ENCODE measurements at regions not wholly inside any gene's neighbourhood (a gene's known extent, or its start where the extent isn't known, plus 50 kb on each side); places are given as distances from the start of the nearest gene placed in this dataset.

- Histone ChIP-seq H2AFZ (ENCODE audit: low read length) (no peak overlapping the region), H3K27me3 (ENCODE audit: insufficient read depth, low read length) (no peaks in the 10 kb centered on the region), H3K9me3 (ENCODE audit: low read depth, low read length) (no peaks in the 10 kb centered on the region), H3K4me2 (ENCODE audit: insufficient read depth, low read length) (no peak overlapping the region), H3K4me3 (ENCODE audit: insufficient read depth, low read length) (no peak overlapping the region), H3K4me1 (ENCODE audit: insufficient read depth, low read length) (no peaks in the 10 kb centered on the region), H3K79me2 (ENCODE audit: insufficient read depth, low read length) (no peaks in the 10 kb centered on the region), H4K20me1 (ENCODE audit: insufficient read depth, low read length) (no peaks in the 10 kb centered on the region), H3K27ac (ENCODE audit: low read depth, low read length) (no peak overlapping the region), H3K36me3 (ENCODE audit: insufficient read depth, low read length) (no peaks in the 10 kb centered on the region)
- no peak for TF ChIP-seq CTCF (IDR thresholded peaks at IDR 0.05; ENCODE audit: extremely low read depth, low read depth, low read length)
- no peak for DNase-seq (ENCODE audit: insufficient read length, low spot score, missing footprints)
These were observed 746.7 kb upstream of the FAM174A start for GRCh38 chr5:99788482-99788881.

GRCh38 chr5:99775189-99775588 is 760.0 kb upstream of the FAM174A start:
- Histone ChIP-seq H3K27ac (ENCODE audit: low read depth, low read length) (no peak overlapping the region), H3K27me3 (ENCODE audit: insufficient read depth, low read length) (no peaks in the 10 kb centered on the region), H3K9me3 (ENCODE audit: low read depth, low read length) (no peaks in the 10 kb centered on the region), H2AFZ (ENCODE audit: low read length) (no peak overlapping the region), H4K20me1 (ENCODE audit: insufficient read depth, low read length) (no peaks in the 10 kb centered on the region), H3K4me3 (ENCODE audit: insufficient read depth, low read length) (no peak overlapping the region), H3K36me3 (ENCODE audit: insufficient read depth, low read length) (no peaks in the 10 kb centered on the region), H3K4me2 (ENCODE audit: insufficient read depth, low read length) (no peak overlapping the region), H3K4me1 (ENCODE audit: insufficient read depth, low read length) (no peaks in the 10 kb centered on the region), H3K79me2 (ENCODE audit: insufficient read depth, low read length) (no peaks in the 10 kb centered on the region)
- no peak for TF ChIP-seq CTCF (IDR thresholded peaks at IDR 0.05; ENCODE audit: extremely low read depth, low read depth, low read length)
- DNase-seq (ENCODE audit: insufficient read length, low spot score, missing footprints), result no peak

- Histone ChIP-seq H3K4me3 (ENCODE audit: insufficient read depth, low read length) (no peak overlapping the region), H4K20me1 (ENCODE audit: insufficient read depth, low read length) (no peaks in the 10 kb centered on the region), H2AFZ (ENCODE audit: low read length) (no peak overlapping the region), H3K4me1 (ENCODE audit: insufficient read depth, low read length) (no peaks in the 10 kb centered on the region), H3K4me2 (ENCODE audit: insufficient read depth, low read length) (no peak overlapping the region), H3K27ac (ENCODE audit: low read depth, low read length) (no peak overlapping the region), H3K27me3 (ENCODE audit: insufficient read depth, low read length) (no peaks in the 10 kb centered on the region), H3K36me3 (ENCODE audit: insufficient read depth, low read length) (no peaks in the 10 kb centered on the region), H3K79me2 (ENCODE audit: insufficient read depth, low read length) (no peaks in the 10 kb centered on the region), H3K9me3 (ENCODE audit: low read depth, low read length) (no peaks in the 10 kb centered on the region)
- no peak for DNase-seq (ENCODE audit: insufficient read length, low spot score, missing footprints)
- no peak for TF ChIP-seq CTCF (IDR thresholded peaks at IDR 0.05; ENCODE audit: extremely low read depth, low read depth, low read length)
These were observed 761.9 kb upstream of the FAM174A start for GRCh38 chr5:99773290-99773689.

GRCh38 chr5:99771296-99771695 is 763.9 kb upstream of the FAM174A start:
- Histone ChIP-seq H3K9me3 (ENCODE audit: low read depth, low read length) (no peaks in the 10 kb centered on the region), H3K27me3 (ENCODE audit: insufficient read depth, low read length) (no peaks in the 10 kb centered on the region), H3K4me2 (ENCODE audit: insufficient read depth, low read length) (no peak overlapping the region), H3K27ac (ENCODE audit: low read depth, low read length) (no peak overlapping the region), H3K79me2 (ENCODE audit: insufficient read depth, low read length) (no peaks in the 10 kb centered on the region), H3K4me3 (ENCODE audit: insufficient read depth, low read length) (no peak overlapping the region), H3K4me1 (ENCODE audit: insufficient read depth, low read length) (no peaks in the 10 kb centered on the region), H3K36me3 (ENCODE audit: insufficient read depth, low read length) (no peaks in the 10 kb centered on the region), H2AFZ (ENCODE audit: low read length) (no peak overlapping the region), H4K20me1 (ENCODE audit: insufficient read depth, low read length) (no peaks in the 10 kb centered on the region)
- DNase-seq (ENCODE audit: insufficient read length, low spot score, missing footprints), result no peak
- no peak for TF ChIP-seq CTCF (IDR thresholded peaks at IDR 0.05; ENCODE audit: extremely low read depth, low read depth, low read length)
